SK-N-SH (cell line): ENCODE measurements at regions not wholly inside any gene's neighbourhood (a gene's known extent, or its start where the extent isn't known, plus 50 kb on each side); places are given as distances from the start of the nearest gene placed in this dataset.

ENCODE experiments used
- CTCF ChIA-PET: fragments of 300-600, 350-600 bp; formaldehyde crosslinking; extraction: SDS; loops from one replicate; lab custom pipeline; 2021; lab: Yijun Ruan, JAX
- POLR2A ChIA-PET: fragments of 350-600 bp; sonication (Branson Sonifier 250); formaldehyde crosslinking; extraction: SDS; loops from one replicate; lab custom pipeline; 2020; ENCODE audit warnings: antibody characterized with exemption, inconsistent platforms; lab: Yijun Ruan, JAX
- DNase-seq: peaks from one replicate; pipeline ENCODE4 v3.0.0; 2012
- H2AFZ ChIP-seq: fragments of 200-600 bp; sonication (generic); 2 replicates; pipeline ENCODE4 v1.8.1; 2016; ENCODE audit warnings: antibody characterized with exemption, mild to moderate bottlenecking, low read depth
- H3F3A ChIP-seq: fragments of 200-600 bp; sonication (generic); replicated peaks from 2 replicates; pipeline ENCODE3; 2016; ENCODE audit warnings: antibody characterized with exemption, mild to moderate bottlenecking; ENCODE audit not compliant: insufficient read depth
- H3K27ac ChIP-seq, 2 experiments: fragments of 200-500 bp in 1 of 2; fragments of 200-600 bp in 1 of 2; sonication (Bioruptor generic) in 1 of 2; sonication (generic), shearing (Covaris generic) in 1 of 2; 2 replicates each; pipeline versions ENCODE4 v1.5.1 to v1.6.1; 2014 to 2016; ENCODE audit warnings: low read depth in 2 of 2, inconsistent platforms in 1 of 2, low read length in 1 of 2, mild to moderate bottlenecking in 1 of 2, mixed read lengths in 1 of 2
- H3K27me3 ChIP-seq: fragments of 200-600 bp; sonication (generic), shearing (Covaris generic); 2 replicates; pipeline ENCODE4 v1.6.1; 2016; ENCODE audit warnings: mixed run types; ENCODE audit not compliant: insufficient read depth
- H3K36me3 ChIP-seq, 2 experiments: fragments of 200-500 bp in 1 of 2; fragments of 200-600 bp in 1 of 2; sonication (Bioruptor generic) in 1 of 2; sonication (generic) in 1 of 2; replicated peaks in 1 of 2; 2 replicates each; pipeline versions ENCODE3 to v1.5.1; 2014 to 2016; ENCODE audit warnings: low read length in 1 of 2, mild to moderate bottlenecking in 1 of 2; ENCODE audit not compliant: insufficient read depth in 2 of 2, control insufficient read depth in 1 of 2
- H3K4me1 ChIP-seq, 2 experiments: fragments of 200-500 bp in 1 of 2; fragments of 200-600 bp in 1 of 2; sonication (Bioruptor generic) in 1 of 2; sonication (generic), shearing (Covaris generic) in 1 of 2; 2 replicates each; pipeline versions ENCODE4 v1.5.1 to v1.6.1; 2014 to 2016; ENCODE audit warnings: low read depth in 1 of 2, low read length in 1 of 2, mixed run types in 1 of 2; ENCODE audit not compliant: insufficient read depth in 2 of 2, control insufficient read depth in 1 of 2
- H3K4me2 ChIP-seq: fragments of 200-600 bp; sonication (generic), shearing (Covaris generic); 2 replicates; pipeline ENCODE4 v1.6.1; 2017; ENCODE audit warnings: mixed run types
- H3K4me3 ChIP-seq, 2 experiments: fragments of 200-500 bp in 1 of 2; fragments of 200-600 bp in 1 of 2; sonication (Bioruptor generic) in 1 of 2; sonication (generic), shearing (Covaris generic) in 1 of 2; 2 replicates each; pipeline versions ENCODE4 v1.5.1 to v1.8.1; 2014 to 2016; ENCODE audit warnings: low read depth in 2 of 2, inconsistent platforms in 1 of 2, low read length in 1 of 2, mild to moderate bottlenecking in 1 of 2, mixed read lengths in 1 of 2, moderate library complexity in 1 of 2
- H3K79me2 ChIP-seq: fragments of 200-600 bp; sonication (generic); 2 replicates; pipeline ENCODE4 v1.8.1; 2017; ENCODE audit warnings: mild to moderate bottlenecking; ENCODE audit not compliant: insufficient read depth
- H3K9ac ChIP-seq: fragments of 200-600 bp; sonication (generic); 2 replicates; pipeline ENCODE4 v1.6.1; 2017; ENCODE audit warnings: mixed run types
- H3K9me2 ChIP-seq: fragments of 200-600 bp; sonication (generic); 2 replicates; pipeline ENCODE4 v1.6.1; 2017; ENCODE audit warnings: mixed run types
- H3K9me3 ChIP-seq: fragments of 200-600 bp; sonication (generic); 2 replicates; pipeline ENCODE4 v1.6.1; 2017; ENCODE audit warnings: mixed run types, mild to moderate bottlenecking, moderate library complexity
- H4K20me1 ChIP-seq: fragments of 200-600 bp; sonication (generic); 2 replicates; pipeline ENCODE4 v1.6.1; 2017; ENCODE audit warnings: mild to moderate bottlenecking, mixed run types; ENCODE audit not compliant: insufficient read depth
- CHD2 ChIP-seq: fragments of 150-350 bp; IDR thresholded peaks from 2 replicates; pipeline ENCODE4 v1.6.1; 2018; ENCODE audit warnings: low read length; ENCODE audit not compliant: partially characterized antibody
- FOSL2 ChIP-seq: IDR thresholded peaks from 2 replicates; pipeline ENCODE4 v1.4.0; 2012; ENCODE audit warnings: low read depth, mild to moderate bottlenecking, moderate library complexity, borderline replicate concordance
- FOXJ3 ChIP-seq: sonication (generic); formaldehyde crosslinking; IDR thresholded peaks from 2 replicates; pipeline ENCODE4 v1.5.1; 2020; ENCODE audit warnings: mild to moderate bottlenecking, missing genetic modification reagents
- IRF3 ChIP-seq: fragments of 150-350 bp; IDR thresholded peaks from 2 replicates; pipeline ENCODE4 v1.6.1; 2016; ENCODE audit warnings: mild to moderate bottlenecking, low read depth, low read length
- JUND ChIP-seq: IDR thresholded peaks from 2 replicates; pipeline ENCODE4 v1.4.0; 2012
- MXI1 ChIP-seq: IDR thresholded peaks from 2 replicates; pipeline ENCODE4 v1.6.1; 2012; ENCODE audit warnings: mild to moderate bottlenecking, low read depth, low read length, improper control_type of control experiment
- NFIC ChIP-seq: IDR thresholded peaks from 2 replicates; pipeline ENCODE4 v1.4.0; 2012; ENCODE audit warnings: borderline replicate concordance
- PBX3 ChIP-seq: IDR thresholded peaks from 2 replicates; pipeline ENCODE4; 2012
- POLR2AphosphoS5 ChIP-seq: IDR thresholded peaks from 2 replicates; pipeline ENCODE4 v1.6.1; 2012; ENCODE audit warnings: low read depth, low read length
- RCOR1 ChIP-seq: fragments of 150-350 bp; IDR thresholded peaks from 2 replicates; pipeline ENCODE4 v1.6.1; 2017; ENCODE audit warnings: antibody characterized with exemption, low read length
- RXRA ChIP-seq: IDR thresholded peaks from 2 replicates; pipeline ENCODE4 v1.4.0; 2012; ENCODE audit warnings: low read depth, mild to moderate bottlenecking, borderline replicate concordance
- TAF1 ChIP-seq: IDR thresholded peaks from 2 replicates; pipeline ENCODE4 v1.6.1; 2012; ENCODE audit warnings: low read depth, mild to moderate bottlenecking, low read length, moderate library complexity, borderline replicate concordance
- WGBS: methylation state at CpG from one replicate; pipeline ENCODE4 v1.1.6; 2017; ENCODE audit warnings: low lambda C conversion rate; 5-methylcytosine and 5-hydroxymethylcytosine counted together
- TF ChIP-seq, protein P1 (sequence below): fragments of 200-600 bp; sonication (generic); IDR thresholded peaks from 2 replicates; pipeline ENCODE4 v1.6.1; 2017; ENCODE audit warnings: antibody characterized with exemption, mild to moderate bottlenecking, moderate library complexity
- TF ChIP-seq, protein P2 (sequence below): IDR thresholded peaks from 2 replicates; pipeline ENCODE4 v1.4.0; 2012; ENCODE audit warnings: low read depth

- no peak for TF ChIP-seq RXRA
- peak; percentile 24; the same call in 1 of the 2 replicates for TF ChIP-seq RCOR1
- TF ChIP-seq, all 33 proteins: peak for 1
- ChIA-PET POLR2A (no interaction called here), CTCF (no interaction called here)
- H3K79me2 ChIP-seq: no peaks in the 10 kb centered on the region
- no peak overlapping the region for H3K4me3 ChIP-seq
- no peaks in the 10 kb centered on the region for H3K9me2 ChIP-seq
- H4K20me1 ChIP-seq: no peaks in the 10 kb centered on the region
- H2AFZ ChIP-seq: no peak overlapping the region
- no peaks in the 10 kb centered on the region for H3F3A ChIP-seq
- no peak overlapping the region for H3K9ac ChIP-seq
- no peaks in the 10 kb centered on the region for H3K9me3 ChIP-seq
- WGBS: 15% methylated on average over 4 of the region's 4 CpGs
- no peak overlapping the region for H3K4me2 ChIP-seq
- H3K27ac ChIP-seq: no peak overlapping the region
- no peaks in the 10 kb centered on the region for H3K27me3 ChIP-seq
- DNase-seq: peak; percentile 23
- H3K4me1 ChIP-seq: peaks cover 0 to 6% of the 10 kb centered on the region in 2 experiments; a peak in 2 of 4 replicates
- no peaks in the 10 kb centered on the region for H3K36me3 ChIP-seq
Measured at GRCh38 chr15:61680260-61681037, 379.8 kb downstream of the VPS13C start.

DNA sequence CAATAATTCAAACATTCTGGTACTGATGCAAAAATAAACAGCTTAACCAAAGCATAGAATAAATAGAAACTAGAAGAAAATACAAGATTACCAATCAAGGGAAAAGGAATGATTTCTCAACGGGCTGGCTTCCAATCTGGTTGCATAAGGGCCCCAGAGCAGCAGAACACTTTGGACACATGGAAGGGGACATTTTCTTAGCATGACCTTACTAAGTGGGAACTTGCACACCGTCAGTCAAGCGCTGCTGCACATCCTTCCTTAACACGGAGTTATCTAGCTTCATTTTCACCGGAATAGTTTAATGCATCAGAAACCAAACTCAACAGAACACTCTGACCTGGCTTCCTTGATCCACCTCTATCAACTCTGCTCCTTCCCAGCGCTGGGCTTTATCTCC is 388.5 kb downstream of the VPS13C start:
- 68% methylated on average over 6 of the region's 6 CpGs for WGBS
- POLR2A ChIA-PET: no interaction called here

More for the DNA sequence above, 388.5 kb downstream of the VPS13C start:
- Histone ChIP-seq H3K9me3 (no peaks in the 10 kb centered on the region), H3K4me3 (no peak overlapping the region), H3F3A (no peaks in the 10 kb centered on the region), H3K36me3 (no peaks in the 10 kb centered on the region), H3K4me1 (no peaks in the 10 kb centered on the region), H3K4me2 (no peak overlapping the region), H3K9me2 (no peaks in the 10 kb centered on the region), H3K27me3 (0 out of 2 replicates have a peak, but pooled peaks cover 4% of the 10 kb centered on the region), H3K27ac (no peak overlapping the region), H3K79me2 (no peaks in the 10 kb centered on the region), H2AFZ (no peak overlapping the region), H3K9ac (no peak overlapping the region), H4K20me1 (no peaks in the 10 kb centered on the region)
- CTCF ChIA-PET: interaction anchor here (0.7 kb wide), 1 partner anchor 78 kb away, joined by 3 read pairs; no protein-coding TSS in a partner anchor
- DNase-seq: no peak
- no peak for TF ChIP-seq PBX3
- TF ChIP-seq, protein P1, sequence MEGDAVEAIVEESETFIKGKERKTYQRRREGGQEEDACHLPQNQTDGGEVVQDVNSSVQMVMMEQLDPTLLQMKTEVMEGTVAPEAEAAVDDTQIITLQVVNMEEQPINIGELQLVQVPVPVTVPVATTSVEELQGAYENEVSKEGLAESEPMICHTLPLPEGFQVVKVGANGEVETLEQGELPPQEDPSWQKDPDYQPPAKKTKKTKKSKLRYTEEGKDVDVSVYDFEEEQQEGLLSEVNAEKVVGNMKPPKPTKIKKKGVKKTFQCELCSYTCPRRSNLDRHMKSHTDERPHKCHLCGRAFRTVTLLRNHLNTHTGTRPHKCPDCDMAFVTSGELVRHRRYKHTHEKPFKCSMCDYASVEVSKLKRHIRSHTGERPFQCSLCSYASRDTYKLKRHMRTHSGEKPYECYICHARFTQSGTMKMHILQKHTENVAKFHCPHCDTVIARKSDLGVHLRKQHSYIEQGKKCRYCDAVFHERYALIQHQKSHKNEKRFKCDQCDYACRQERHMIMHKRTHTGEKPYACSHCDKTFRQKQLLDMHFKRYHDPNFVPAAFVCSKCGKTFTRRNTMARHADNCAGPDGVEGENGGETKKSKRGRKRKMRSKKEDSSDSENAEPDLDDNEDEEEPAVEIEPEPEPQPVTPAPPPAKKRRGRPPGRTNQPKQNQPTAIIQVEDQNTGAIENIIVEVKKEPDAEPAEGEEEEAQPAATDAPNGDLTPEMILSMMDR: no peak
- no peak for TF ChIP-seq IRF3
- TF ChIP-seq CHD2: no peak
- TF ChIP-seq NFIC: no peak
- no peak for TF ChIP-seq TAF1
- TF ChIP-seq RXRA: no peak
- no peak for TF ChIP-seq JUND
- TF ChIP-seq MXI1: no peak
- no peak for TF ChIP-seq FOXJ3 (CRISPR knock-in tag)
- TF ChIP-seq, protein P2, sequence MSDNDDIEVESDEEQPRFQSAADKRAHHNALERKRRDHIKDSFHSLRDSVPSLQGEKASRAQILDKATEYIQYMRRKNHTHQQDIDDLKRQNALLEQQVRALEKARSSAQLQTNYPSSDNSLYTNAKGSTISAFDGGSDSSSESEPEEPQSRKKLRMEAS: no peak
- TF ChIP-seq FOSL2: no peak
- no peak for TF ChIP-seq POLR2AphosphoS5
